NCI-H146 (cell line): ENCODE measurements at regions not wholly inside any gene's neighbourhood (a gene's known extent, or its start where the extent isn't known, plus 50 kb on each side); places are given as distances from the start of the nearest gene placed in this dataset.

ENCODE experiments used
- DNase-seq: peaks from one replicate; lab custom pipeline; 2025; lab: John Stamatoyannopoulos, UW

- DNase-seq, result no peak
These were observed 1283.6 kb downstream of the UQCRFS1 start for GRCh38 chr19:27929399-27929798.

DNA sequence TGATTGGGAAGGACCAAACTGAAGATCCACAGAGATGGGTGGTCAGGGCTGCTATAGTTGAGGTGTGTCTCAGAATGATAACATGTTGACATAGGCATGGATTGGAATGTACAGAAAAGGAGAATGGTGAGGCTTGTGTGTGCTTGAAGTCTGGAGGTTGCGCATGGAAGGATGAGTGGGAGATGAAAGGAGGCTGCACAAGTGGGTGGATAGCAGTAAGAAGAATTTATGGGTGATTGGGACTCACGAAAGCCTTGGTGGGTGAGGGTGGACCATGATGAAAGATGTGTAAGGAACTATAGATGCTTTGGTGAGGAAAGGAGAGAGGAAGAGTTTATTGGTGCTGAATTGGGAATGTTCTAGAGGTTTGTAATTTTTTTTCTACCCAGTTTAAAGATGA lies 1287.7 kb downstream of the UQCRFS1 start:
- no peak for DNase-seq

DNA sequence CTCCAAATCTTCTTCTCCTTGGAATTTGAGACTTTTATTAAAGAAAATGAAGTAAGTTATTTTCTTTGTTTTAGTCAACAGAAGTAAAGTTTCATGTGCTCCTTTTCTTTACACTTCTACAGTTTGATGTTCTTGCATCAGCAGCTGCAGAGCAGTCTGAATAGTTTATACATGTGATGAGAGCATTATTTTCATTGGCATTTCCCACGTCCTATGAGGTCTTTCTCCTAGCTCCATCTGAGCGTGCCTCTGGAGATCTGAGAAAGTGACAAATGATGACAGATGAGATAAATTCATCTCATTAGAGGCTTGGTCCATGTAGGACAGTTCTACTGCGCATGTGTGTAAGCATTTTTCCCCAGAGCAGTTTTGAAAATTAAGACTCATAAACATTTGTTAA lies 1290.0 kb downstream of the UQCRFS1 start:
- DNase-seq, result no peak

- DNase-seq, result no peak
These were observed 1292.2 kb downstream of the UQCRFS1 start for GRCh38 chr19:27920774-27921173.

GRCh38 chr19:27918818-27919217 lies 1294.1 kb downstream of the UQCRFS1 start:
- DNase-seq, result no peak

- no peak for DNase-seq
These were observed 1301.6 kb downstream of the UQCRFS1 start for GRCh38 chr19:27911122-27911898.

- DNase-seq, result no peak
These were observed 1303.1 kb downstream of the UQCRFS1 start for GRCh38 chr19:27909861-27910260.

DNA sequence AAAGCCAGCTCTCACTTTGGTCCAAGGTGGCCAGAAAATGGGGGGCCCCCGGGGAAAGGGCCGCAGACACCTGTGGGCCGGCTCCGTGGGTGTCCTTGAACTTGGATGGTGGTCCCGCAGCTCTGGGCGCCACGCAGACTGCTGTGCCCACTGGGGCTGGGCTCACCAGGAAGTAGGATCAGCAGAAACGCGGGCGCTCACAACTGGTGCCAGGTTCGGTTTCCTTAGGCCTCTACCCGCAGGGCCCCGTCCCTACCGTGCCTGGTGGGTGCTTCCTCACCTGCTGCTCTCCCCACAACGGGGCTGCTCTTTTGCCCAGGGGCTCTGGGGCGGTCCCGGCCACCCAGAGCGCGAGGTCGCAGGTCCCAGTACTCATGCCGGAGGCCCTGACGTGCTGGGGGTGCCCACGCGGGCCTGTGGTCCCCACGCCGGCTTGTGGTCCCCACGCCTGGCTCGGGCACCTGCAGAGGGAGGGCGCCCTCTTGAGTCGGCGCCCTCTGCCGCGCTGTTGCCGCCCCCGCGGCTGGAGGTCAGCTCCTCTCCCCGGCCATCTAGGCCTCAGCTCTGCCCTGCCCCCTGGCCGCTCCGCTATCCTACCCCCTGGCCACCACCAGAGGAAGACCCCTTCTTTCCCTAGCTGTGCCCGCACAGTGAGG lies 1303.6 kb downstream of the UQCRFS1 start:
- no peak for DNase-seq

DNA sequence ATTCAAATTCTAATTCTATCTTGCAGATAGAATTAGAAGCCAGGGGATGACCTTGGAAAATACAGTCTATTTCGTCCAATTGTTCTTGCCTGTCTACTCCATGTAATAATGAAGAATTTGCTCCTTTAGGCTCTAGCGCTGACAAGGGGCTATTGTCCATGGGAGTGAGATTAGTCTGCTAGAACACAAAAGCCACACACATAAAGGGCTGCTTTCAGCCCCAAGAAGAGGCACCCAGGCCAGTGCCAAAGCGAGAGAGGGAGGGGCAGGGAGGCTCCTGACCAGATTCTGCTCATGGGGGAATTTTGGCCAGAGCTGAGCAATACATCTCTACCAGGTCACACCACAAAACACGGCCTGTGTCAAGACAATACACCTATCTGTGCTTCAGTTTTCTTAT lies 1306.9 kb downstream of the UQCRFS1 start:
- DNase-seq, result no peak

DNA sequence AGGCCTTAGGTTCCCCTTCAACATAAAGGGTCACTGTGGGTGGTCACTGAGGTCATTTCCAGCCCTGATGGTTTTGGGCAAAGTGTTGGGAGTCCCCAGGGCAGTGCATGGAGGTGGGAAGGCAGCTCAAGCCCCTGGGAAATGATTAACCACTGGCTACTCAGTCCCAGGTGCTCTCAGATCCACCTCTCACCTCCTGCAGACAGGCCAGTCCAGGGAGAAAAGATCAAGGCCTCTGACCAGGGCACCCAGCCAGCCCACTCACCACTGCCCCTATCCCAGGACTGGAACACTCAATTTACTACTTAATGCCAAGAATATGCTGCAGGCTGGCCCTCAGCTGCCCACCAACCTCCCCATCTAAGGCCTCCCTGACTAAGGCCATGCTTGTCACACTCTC lies 1307.9 kb downstream of the UQCRFS1 start:
- no peak for DNase-seq

DNA sequence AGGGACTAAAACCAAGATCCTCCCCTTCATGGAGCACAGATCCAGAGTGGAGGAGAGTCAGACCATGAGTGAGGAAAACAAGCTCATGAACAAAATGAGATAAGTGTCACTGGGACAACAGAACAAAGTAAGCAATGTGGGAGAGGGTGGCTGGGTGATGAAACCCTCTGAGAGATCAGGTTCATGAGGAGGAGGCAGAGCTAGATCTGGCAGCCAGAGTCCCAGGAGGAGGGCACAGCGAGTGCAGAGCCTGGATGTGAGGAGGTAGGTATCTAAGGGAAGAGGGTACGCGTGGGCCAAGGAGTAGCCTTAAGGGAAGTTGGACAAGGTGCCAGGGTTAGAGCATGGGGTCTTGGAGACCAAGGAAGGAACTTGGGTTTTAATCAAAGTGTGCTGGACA lies 1311.9 kb downstream of the UQCRFS1 start:
- DNase-seq, result no peak

DNA sequence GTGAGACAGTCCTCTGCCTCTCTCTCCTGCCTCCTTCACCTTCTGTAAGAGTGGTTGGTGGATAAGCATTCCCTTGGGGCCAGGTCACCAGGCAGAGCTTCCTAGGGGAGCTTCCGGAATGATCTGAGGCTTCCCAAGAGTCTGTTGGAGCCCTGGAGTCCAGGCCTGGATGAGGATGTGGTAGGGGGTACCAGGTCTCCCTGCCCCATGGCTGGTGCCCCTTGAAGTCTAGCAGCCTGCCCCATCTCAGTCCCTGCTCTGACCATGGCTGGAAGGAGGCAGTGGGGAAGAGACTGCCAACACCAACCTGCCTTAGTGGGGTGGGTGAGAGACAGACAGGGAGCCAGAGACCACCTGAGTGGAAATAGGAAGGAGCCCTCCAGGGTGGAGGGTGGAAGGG lies 1316.9 kb downstream of the UQCRFS1 start:
- no peak for DNase-seq

DNA sequence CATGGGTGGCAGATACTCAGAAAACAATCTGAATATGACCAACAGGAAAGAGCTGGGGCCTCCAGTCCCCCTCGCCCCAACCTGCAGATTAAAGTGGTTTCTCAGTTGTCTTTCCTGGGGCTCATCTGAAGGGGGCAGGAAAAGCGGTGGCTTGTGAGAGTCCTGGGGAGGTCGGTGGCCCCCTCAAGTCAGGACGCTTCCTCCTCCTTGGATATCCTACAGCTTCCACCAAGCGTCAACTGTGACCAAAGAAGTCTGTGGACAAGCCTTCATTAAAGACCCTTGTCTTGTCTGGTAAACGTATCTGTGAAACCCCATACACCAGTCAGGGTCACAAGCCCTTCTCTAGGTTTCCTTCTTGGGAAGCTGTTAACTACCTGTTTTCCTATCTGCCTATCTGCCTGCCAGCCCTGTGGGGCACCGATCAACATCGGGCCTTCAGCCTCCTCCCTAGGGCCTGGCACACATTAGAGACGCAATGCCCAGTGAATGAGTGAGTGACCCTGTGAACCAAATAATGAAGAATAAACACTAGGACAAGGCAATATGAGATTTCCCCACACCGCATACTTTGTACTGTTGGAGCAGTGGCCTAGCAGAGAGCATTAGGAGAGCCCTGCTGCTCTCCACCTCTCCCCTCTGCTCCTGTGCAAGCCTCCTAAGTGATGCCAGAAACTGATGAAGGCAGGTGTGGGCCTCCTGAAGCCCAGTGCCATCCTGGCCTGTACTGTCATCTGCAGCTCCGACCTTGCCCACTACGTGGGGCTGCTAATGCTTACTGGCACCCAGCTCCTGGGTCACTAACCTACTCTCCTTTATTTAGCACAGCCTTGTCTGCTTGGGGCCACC lies 1317.8 kb downstream of the UQCRFS1 start:
- no peak for DNase-seq

- DNase-seq, result no peak
These were observed 1320.5 kb downstream of the UQCRFS1 start for GRCh38 chr19:27892500-27892899.

DNA sequence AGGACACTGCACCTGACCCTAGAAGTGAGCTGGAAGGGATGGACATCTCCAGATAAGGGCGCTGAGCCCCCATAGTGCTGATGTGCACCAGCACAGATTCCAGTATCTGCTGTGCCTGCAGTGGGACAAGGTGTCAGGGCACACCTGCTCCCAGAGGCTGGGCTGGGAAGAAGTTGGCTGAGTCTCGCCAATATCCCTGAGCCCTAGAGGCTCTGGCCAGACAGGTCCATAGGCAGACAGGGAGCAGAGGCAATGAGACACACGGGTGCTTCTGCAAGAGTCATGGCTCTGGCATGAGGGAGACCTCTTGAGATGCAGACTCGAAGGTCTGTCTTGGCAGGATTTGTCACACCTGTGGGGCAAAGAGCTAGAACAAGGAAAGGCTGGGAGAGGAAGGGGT lies 1321.5 kb downstream of the UQCRFS1 start:
- no peak for DNase-seq

DNA sequence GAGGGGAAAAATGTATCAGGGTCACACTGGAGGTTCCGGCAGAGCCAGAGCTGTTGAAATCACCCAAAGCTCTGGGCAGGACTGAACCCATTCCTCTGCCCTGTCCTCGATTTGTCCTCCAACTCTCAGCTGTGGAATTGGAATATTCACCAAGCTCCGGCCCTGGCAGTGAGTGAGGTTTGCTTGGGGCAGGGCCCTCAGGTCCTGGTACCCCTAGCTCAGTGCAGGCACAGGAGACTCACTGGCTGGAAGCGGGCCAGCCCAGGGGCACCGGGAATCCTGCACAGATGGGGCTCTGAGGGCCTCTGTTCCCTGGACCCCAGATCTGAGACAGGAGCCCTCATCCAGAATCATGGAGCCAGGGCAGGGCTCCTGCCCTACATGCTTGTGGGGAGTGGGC lies 1322.3 kb downstream of the UQCRFS1 start:
- no peak for DNase-seq

- no peak for DNase-seq
These were observed 1322.7 kb downstream of the UQCRFS1 start for GRCh38 chr19:27890206-27890605.

DNA sequence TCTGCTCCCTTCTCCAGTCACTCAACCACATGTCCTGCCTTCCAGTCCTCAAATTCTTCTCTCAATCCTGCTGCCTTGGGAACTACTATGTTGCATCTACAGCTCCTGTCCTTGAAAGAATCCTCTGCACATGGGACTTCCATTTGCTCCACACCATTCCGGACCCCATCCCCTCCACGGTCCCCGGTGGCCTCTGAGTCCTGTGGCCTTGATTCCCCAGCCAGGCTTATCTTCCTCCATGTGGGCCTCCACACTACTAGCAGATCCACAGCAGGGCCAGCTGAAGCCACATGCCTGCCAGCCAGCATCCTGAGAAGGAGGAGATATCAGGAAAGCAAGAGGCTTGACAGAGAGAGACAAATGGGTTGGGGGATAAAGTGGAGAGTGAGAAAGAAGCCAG lies 1323.8 kb downstream of the UQCRFS1 start:
- DNase-seq, result no peak

GRCh38 chr19:27887946-27888345 lies 1325.0 kb downstream of the UQCRFS1 start:
- no peak for DNase-seq

DNA sequence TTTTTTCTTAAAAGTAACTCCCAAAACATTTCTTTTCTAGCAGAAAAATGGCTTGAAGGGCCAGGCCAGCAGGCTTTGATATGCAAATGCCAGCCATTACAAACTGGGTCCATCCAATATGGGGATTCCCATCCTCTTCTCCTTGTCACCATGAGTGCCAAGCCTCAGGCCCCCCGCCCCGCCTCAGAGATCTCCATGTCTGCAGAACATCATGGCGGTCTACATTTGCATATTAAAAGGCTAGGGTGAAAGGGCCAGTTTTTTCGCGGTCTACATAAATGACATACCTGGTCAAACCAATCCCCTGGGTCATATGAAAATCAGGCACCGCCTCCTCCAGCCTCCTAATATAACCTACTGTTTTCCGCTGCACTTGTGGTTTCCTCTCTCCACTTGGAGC lies 1327.6 kb downstream of the UQCRFS1 start:
- no peak for DNase-seq

- no peak for DNase-seq
These were observed 1328.6 kb downstream of the UQCRFS1 start for GRCh38 chr19:27884376-27884775.

- no peak for DNase-seq
These were observed 1331.7 kb downstream of the UQCRFS1 start for GRCh38 chr19:27881213-27881612.

DNA sequence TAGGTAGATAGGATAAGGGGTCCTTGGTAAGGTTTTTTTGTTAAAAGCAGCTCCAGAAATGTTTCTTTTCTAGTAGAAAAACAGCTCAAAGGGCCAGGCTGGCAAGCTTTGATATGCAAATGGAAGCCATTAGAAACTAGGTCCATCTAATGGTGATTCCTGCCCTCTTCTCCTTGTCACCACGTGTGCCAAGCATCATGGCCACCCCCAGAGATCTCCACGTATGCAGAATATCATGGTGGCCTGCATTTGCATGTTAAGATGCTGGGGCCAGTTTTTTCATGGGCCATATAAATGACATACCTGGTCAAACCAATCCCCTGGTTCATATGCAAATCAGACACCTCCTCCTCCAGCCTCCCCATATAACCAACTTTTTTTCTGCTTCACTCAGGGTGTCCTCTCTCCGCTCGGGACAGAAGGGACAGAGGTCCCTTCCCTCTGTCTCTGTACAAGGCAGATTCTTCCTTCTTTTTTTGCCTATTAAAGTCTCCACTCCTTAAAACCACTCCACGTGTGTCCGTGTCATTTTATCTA lies 1335.9 kb downstream of the UQCRFS1 start:
- no peak for DNase-seq
